ENCODE measurements at regions not wholly inside any gene's neighbourhood (a gene's known extent, or its start where the extent isn't known, plus 50 kb on each side); places are given as distances from the start of the nearest gene placed in this dataset.

DNA sequence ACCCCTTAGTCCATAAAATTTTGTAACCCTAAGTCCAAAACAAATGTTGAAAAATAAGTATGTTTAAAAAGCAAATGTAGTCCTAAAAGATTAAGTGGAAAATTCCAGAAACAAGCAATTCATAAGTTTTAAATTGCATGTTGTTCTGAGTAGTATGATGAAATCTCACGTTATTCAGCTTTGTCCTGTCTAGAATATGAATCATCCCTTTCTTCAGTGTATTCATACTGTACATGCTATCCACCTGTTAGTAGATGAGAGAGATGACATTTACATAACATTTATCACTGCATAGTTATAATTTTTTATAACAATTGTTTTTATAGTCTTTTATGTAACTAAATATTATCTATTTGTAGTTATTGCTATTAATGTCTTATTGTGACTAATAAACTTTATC is 622.3 kb upstream of the CHORDC1 start:
- no peak overlapping the region for H3K14ac ChIP-seq (replicated peaks; ENCODE audit: low read depth, low read length)
- no peaks in the 10 kb centered on the region for H3K9me1 ChIP-seq (ENCODE audit: insufficient read depth, low read length)
- POLR2A ChIA-PET (ENCODE audit: unreplicated experiment), result no interaction called here
- H3K4ac ChIP-seq (ENCODE audit: low read depth, low read length), result no peak overlapping the region
- TF ChIP-seq MAZ (IDR thresholded peaks at IDR 0.05; ENCODE audit: borderline replicate concordance, low read depth, low read length) (no peak), BHLHE40 (IDR thresholded peaks at IDR 0.05; ENCODE audit: low read depth, low read length) (no peak)
- no peak overlapping the region for H4K8ac ChIP-seq (ENCODE audit: low read depth in 2 of 2, low read length in 2 of 2)
- H3K18ac ChIP-seq (ENCODE audit: low read depth, low read length), result no peak overlapping the region
- no CpG with 5 or more reads among the region's 1 CpG for WGBS, 2 experiments (ENCODE audit: extremely low coverage in 2 of 2, insufficient read length in 1 of 2)
- no peak for DNase-seq
- no peaks in the 10 kb centered on the region for H3K36me3 ChIP-seq (ENCODE audit: control insufficient read depth, insufficient read depth, low read length)
- no peaks in the 10 kb centered on the region for H3K4me1 ChIP-seq (ENCODE audit: control insufficient read depth, insufficient read depth, low read length)
- no TSS peak for BruUV-seq (replicated peaks)
- H2BK20ac ChIP-seq (ENCODE audit: low read depth, low read length), result no peak overlapping the region
- H2AK5ac ChIP-seq (ENCODE audit: low read depth, low read length), result no peak overlapping the region
- in situ Hi-C loops (cut with MboI; ENCODE audit: low sequenced_read_pairs) (no loop called here), intact Hi-C loops (cut with micrococcal nuclease) (no loop called here), dilution Hi-C loops (cut with HindIII; ENCODE audit: low sequenced_read_pairs, unreplicated experiment) (no loop called here)
- ATAC-seq (ENCODE audit: low read depth), result no peak
- H2BK120ac ChIP-seq (ENCODE audit: low read depth, low read length), result no peak overlapping the region
- H2AK9ac ChIP-seq (replicated peaks; ENCODE audit: low read depth, low read length, poor library complexity), result no peak overlapping the region
- no peaks in the 10 kb centered on the region for H4K20me1 ChIP-seq (ENCODE audit: insufficient read depth, low read length)
- no peaks in the 10 kb centered on the region for H3K27me3 ChIP-seq (ENCODE audit: control insufficient read depth, insufficient read depth, low read length)
- H2BK5ac ChIP-seq (ENCODE audit: low read depth, low read length, poor library complexity, severe bottlenecking), result no peak overlapping the region
- H3K27ac ChIP-seq (ENCODE audit: insufficient read depth, low read length), result no peak overlapping the region
- no peak overlapping the region for H4K5ac ChIP-seq (ENCODE audit: low read depth, low read length)
- CTCF ChIA-PET, result no interaction called here
- no peak overlapping the region for H3K4me2 ChIP-seq (ENCODE audit: low read depth, low read length)
- no peak overlapping the region for H4K91ac ChIP-seq (ENCODE audit: insufficient read depth, low read depth, low read length)
- H2BK15ac ChIP-seq (ENCODE audit: low read depth, low read length), result no peak overlapping the region
- H3K4me3 ChIP-seq (ENCODE audit: insufficient read depth, low read depth, low read length), result no peak overlapping the region
- no peaks in the 10 kb centered on the region for H3K79me1 ChIP-seq (ENCODE audit: low read depth in 1 of 2, low read length in 2 of 2)
- no peak overlapping the region for H3K9ac ChIP-seq (ENCODE audit: low read depth, low read length)
- H2AFZ ChIP-seq (replicated peaks; ENCODE audit: low read length, poor library complexity), result no peak overlapping the region
- H3K9me3 ChIP-seq (ENCODE audit: control insufficient read depth, insufficient read depth, low read length), result peaks cover 2% of the 10 kb centered on the region; the same call in 1 of the 2 replicates
- H3K56ac ChIP-seq (ENCODE audit: extremely low read depth, insufficient read depth, low read length), result no peak overlapping the region
- H3K23ac ChIP-seq (ENCODE audit: low read depth, low read length), result no peak overlapping the region

Data from IMR-90 (cell line).